ENCODE measurements at regions not wholly inside any gene's neighbourhood (a gene's known extent, or its start where the extent isn't known, plus 50 kb on each side); places are given as distances from the start of the nearest gene placed in this dataset.

- Histone ChIP-seq H3K79me2 (no peaks in the 10 kb centered on the region), H3K9ac (no peak overlapping the region), H3K4me3 (ENCODE audit: low read depth, low read length) (no peak overlapping the region)
These were observed 135.5 kb upstream of the SPACA1 start for GRCh38 chr6:87912102-87912501.

GRCh38 chr6:87909849-87910248, 137.8 kb upstream of the SPACA1 start:
- no peak overlapping the region for H2AFZ ChIP-seq
- H3K4me1 ChIP-seq = no peaks in the 10 kb centered on the region
- no peak for TF ChIP-seq CTCF (IDR thresholded peaks at IDR 0.05)
- no peak overlapping the region for H3K9ac ChIP-seq
- H3K27ac ChIP-seq = no peak overlapping the region
- H3K4me3 ChIP-seq (ENCODE audit: low read depth, low read length) = no peak overlapping the region
- no peaks in the 10 kb centered on the region for H3K36me3 ChIP-seq (ENCODE audit: control insufficient read depth, insufficient read depth, low read length)
- no peaks in the 10 kb centered on the region for H3K9me3 ChIP-seq (ENCODE audit: control insufficient read depth, low read length)
- H3K27me3 ChIP-seq (ENCODE audit: control insufficient read depth, insufficient read depth, low read length) = no peaks in the 10 kb centered on the region
- no peaks in the 10 kb centered on the region for H3K79me2 ChIP-seq
- H3K4me2 ChIP-seq (ENCODE audit: low read length) = no peak overlapping the region

More at GRCh38 chr6:87912102-87912501, 135.5 kb upstream of the SPACA1 start:
- Histone ChIP-seq H3K27me3 (ENCODE audit: control insufficient read depth, insufficient read depth, low read length) (no peaks in the 10 kb centered on the region), H3K36me3 (ENCODE audit: control insufficient read depth, insufficient read depth, low read length) (no peaks in the 10 kb centered on the region), H2AFZ (no peak overlapping the region), H3K4me2 (ENCODE audit: low read length) (no peak overlapping the region), H3K4me1 (no peaks in the 10 kb centered on the region), H3K27ac (no peak overlapping the region), H3K9me3 (ENCODE audit: control insufficient read depth, low read length) (no peaks in the 10 kb centered on the region)
- TF ChIP-seq CTCF (IDR thresholded peaks at IDR 0.05) = no peak

GRCh38 chr6:87908978-87909811, 138.4 kb upstream of the SPACA1 start:
- H3K27me3 ChIP-seq (ENCODE audit: control insufficient read depth, insufficient read depth, low read length) = no peaks in the 10 kb centered on the region
- no peaks in the 10 kb centered on the region for H3K9me3 ChIP-seq (ENCODE audit: control insufficient read depth, low read length)
- no peak overlapping the region for H2AFZ ChIP-seq
- H3K36me3 ChIP-seq (ENCODE audit: control insufficient read depth, insufficient read depth, low read length) = no peaks in the 10 kb centered on the region
- TF ChIP-seq CTCF (IDR thresholded peaks at IDR 0.05) = no peak
- H3K4me1 ChIP-seq = no peaks in the 10 kb centered on the region
- no peak overlapping the region for H3K9ac ChIP-seq
- H3K4me2 ChIP-seq (ENCODE audit: low read length) = no peak overlapping the region
- no peaks in the 10 kb centered on the region for H3K79me2 ChIP-seq
- H3K4me3 ChIP-seq (ENCODE audit: low read depth, low read length) = no peak overlapping the region
- no peak overlapping the region for H3K27ac ChIP-seq

- H3K27me3 ChIP-seq (ENCODE audit: control insufficient read depth, insufficient read depth, low read length) = no peaks in the 10 kb centered on the region
- no peak overlapping the region for H3K4me2 ChIP-seq (ENCODE audit: low read length)
- H3K9ac ChIP-seq = no peak overlapping the region
- H2AFZ ChIP-seq = no peak overlapping the region
- H3K79me2 ChIP-seq = no peaks in the 10 kb centered on the region
- no peaks in the 10 kb centered on the region for H3K4me1 ChIP-seq
- no peaks in the 10 kb centered on the region for H3K36me3 ChIP-seq (ENCODE audit: control insufficient read depth, insufficient read depth, low read length)
- H3K9me3 ChIP-seq (ENCODE audit: control insufficient read depth, low read length) = no peaks in the 10 kb centered on the region
- TF ChIP-seq CTCF (IDR thresholded peaks at IDR 0.05) = no peak
- H3K4me3 ChIP-seq (ENCODE audit: low read depth, low read length) = no peak overlapping the region
- H3K27ac ChIP-seq = no peak overlapping the region
These were observed 140.1 kb upstream of the SPACA1 start for GRCh38 chr6:87907521-87907920.
